ENCODE measurements at regions not wholly inside any gene's neighbourhood (a gene's known extent, or its start where the extent isn't known, plus 50 kb on each side); places are given as distances from the start of the nearest gene placed in this dataset.

GRCh38 chrX:10095246-10095645 lies 61.5 kb upstream of the CLCN4 start:
- no peak for TF ChIP-seq CEBPB (IDR thresholded peaks at IDR 0.05; ENCODE audit: low read depth, low read length)
- no peak for TF ChIP-seq RCOR1 (IDR thresholded peaks at IDR 0.05; ENCODE audit: insufficient replicate concordance, low read length)
- TF ChIP-seq, protein P1, sequence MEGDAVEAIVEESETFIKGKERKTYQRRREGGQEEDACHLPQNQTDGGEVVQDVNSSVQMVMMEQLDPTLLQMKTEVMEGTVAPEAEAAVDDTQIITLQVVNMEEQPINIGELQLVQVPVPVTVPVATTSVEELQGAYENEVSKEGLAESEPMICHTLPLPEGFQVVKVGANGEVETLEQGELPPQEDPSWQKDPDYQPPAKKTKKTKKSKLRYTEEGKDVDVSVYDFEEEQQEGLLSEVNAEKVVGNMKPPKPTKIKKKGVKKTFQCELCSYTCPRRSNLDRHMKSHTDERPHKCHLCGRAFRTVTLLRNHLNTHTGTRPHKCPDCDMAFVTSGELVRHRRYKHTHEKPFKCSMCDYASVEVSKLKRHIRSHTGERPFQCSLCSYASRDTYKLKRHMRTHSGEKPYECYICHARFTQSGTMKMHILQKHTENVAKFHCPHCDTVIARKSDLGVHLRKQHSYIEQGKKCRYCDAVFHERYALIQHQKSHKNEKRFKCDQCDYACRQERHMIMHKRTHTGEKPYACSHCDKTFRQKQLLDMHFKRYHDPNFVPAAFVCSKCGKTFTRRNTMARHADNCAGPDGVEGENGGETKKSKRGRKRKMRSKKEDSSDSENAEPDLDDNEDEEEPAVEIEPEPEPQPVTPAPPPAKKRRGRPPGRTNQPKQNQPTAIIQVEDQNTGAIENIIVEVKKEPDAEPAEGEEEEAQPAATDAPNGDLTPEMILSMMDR (conservative IDR thresholded peaks at IDR 0.05; ENCODE audit: low read depth, low read length): no peak
- no peak for TF ChIP-seq RAD21 (IDR thresholded peaks at IDR 0.05; ENCODE audit: low read length)
- TF ChIP-seq POLR2A (IDR thresholded peaks at IDR 0.05; ENCODE audit: low read depth, low read length): no peak
- TF ChIP-seq CHD1 (IDR thresholded peaks at IDR 0.05; ENCODE audit: low read depth, low read length): no peak
- TF ChIP-seq BHLHE40 (IDR thresholded peaks at IDR 0.05; ENCODE audit: low read depth, low read length): no peak
- TF ChIP-seq, protein P2, sequence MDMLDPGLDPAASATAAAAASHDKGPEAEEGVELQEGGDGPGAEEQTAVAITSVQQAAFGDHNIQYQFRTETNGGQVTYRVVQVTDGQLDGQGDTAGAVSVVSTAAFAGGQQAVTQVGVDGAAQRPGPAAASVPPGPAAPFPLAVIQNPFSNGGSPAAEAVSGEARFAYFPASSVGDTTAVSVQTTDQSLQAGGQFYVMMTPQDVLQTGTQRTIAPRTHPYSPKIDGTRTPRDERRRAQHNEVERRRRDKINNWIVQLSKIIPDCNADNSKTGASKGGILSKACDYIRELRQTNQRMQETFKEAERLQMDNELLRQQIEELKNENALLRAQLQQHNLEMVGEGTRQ (IDR thresholded peaks at IDR 0.05; ENCODE audit: low read depth, low read length): no peak
- no peak for TF ChIP-seq MXI1 (IDR thresholded peaks at IDR 0.05; ENCODE audit: borderline replicate concordance, low read depth, low read length)
- no peak for TF ChIP-seq RFX5 (IDR thresholded peaks at IDR 0.05; ENCODE audit: low read depth, low read length)
- TF ChIP-seq, protein P3, sequence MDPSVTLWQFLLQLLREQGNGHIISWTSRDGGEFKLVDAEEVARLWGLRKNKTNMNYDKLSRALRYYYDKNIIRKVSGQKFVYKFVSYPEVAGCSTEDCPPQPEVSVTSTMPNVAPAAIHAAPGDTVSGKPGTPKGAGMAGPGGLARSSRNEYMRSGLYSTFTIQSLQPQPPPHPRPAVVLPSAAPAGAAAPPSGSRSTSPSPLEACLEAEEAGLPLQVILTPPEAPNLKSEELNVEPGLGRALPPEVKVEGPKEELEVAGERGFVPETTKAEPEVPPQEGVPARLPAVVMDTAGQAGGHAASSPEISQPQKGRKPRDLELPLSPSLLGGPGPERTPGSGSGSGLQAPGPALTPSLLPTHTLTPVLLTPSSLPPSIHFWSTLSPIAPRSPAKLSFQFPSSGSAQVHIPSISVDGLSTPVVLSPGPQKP (IDR thresholded peaks at IDR 0.05; ENCODE audit: borderline replicate concordance, low read depth, low read length): no peak

All from IMR-90 (cell line).